Activated CD8-positive, alpha-beta memory T cell treated with anti-CD3 and anti-CD28 coated beads for 4 hours (primary cell): ENCODE measurements at regions not wholly inside any gene's neighbourhood (a gene's known extent, or its start where the extent isn't known, plus 50 kb on each side); places are given as distances from the start of the nearest gene placed in this dataset.

Source experiments
- DNase-seq, 2 donors: peaks; one replicate each; pipeline ENCODE4 v3.0.0-alpha.2; 2020; ENCODE audit warnings: low read depth in 2 of 2

DNA sequence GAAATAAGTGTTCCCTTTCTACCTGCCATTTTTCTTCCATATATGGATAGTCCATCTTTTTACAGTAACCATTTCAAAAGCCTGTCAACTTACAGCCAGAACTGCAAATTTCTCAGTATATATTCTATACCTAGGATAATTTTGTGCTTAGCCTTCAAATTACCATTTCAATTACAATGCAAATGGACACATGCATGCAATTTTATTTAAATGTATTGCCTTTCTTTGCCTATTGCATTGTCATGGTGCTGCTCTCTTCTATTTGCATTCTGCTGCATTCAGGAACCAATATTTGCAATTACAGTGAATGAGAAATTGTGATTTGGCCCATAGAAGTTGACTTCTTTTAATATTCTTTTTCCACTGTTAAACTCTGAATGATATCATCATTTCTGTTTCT is 1753.4 kb upstream of the TENM3 start:
- no peak for DNase-seq

DNA sequence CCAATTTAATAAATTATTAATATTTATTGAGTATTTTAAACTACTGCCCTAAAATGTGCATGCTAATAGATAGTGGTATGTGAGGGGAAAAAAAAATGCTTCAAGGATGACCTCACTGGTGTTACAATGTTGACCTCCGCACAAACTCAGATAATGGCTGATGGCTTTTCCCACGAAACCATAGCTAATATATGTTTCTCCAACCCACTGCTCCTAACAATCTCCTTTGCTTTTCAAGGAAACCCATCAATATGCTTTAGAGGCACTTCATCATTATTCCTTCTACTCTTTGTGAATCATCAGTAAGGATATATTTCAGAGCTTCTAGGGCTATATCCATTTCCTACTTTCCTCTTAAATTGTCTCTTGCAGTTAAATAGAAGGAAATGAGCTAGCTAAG is 1752.0 kb upstream of the TENM3 start:
- DNase-seq: no peak

DNA sequence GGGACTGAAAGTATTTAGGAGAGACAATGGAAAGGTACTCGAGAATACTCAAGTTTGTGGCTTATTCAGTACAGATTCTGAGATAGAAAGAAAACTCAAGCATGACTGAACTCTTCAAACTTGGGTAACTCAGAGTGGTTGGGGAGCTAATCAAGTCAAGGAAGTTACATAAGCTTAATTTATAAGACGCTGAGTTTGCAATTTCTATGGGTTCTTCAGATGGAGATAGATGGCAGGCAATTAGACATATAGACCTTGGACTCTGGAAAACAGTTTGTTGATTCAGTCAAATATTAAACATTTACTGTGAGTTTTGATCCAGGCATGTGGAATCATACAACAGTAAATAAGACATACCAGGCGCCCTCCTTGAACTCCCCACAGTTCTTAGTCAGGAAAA is 1749.9 kb upstream of the TENM3 start:
- no peak for DNase-seq

DNA sequence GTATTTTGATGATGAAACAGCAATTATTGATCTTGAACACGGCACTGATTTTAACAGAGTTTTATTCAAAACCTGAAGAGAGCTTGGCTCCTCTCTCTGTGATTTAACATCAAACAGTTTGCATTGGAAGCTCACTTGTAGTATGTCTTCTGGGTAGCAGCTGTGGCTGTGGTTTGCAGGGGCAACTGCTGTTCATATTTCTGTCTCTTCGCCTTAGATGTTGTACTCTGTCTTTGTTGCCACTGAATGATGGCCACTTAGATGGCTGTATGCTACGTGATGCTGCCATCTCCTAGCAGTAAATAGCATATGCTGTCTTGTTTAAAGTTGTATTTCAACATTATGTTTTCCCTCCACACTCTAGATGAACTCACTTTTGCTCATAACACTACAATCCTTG is 1743.0 kb upstream of the TENM3 start:
- no peak for DNase-seq

DNA sequence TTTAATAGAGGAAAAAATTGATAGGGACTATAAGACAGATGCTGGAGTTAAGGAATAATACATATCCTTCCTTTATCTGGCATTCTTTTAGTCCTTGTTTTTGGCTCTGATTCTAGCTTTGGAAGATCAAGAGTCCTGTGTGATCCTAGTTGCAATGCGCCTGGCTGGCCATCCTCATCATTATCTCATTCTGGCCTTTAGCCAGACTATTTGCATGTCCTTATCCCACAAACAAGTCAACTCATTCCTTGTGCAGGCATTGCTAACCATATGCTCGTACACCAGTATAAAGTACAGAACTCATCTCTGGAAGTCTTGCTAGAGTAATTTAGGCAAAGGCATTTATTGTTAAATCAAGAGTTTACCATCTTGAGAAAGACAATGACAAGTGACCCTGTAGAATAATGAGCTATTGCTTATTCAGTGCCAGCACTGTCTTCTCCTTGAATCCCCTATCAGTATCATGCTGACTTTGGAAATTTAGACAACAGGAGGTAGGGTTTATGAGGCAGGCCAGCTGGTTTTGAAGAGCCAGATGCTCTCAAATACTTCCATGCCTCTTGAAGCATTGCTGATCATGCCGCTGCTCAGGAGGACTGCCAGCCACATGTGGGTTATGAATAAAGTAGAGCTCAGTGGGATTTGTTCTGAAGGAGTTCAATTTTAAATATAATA is 1730.3 kb upstream of the TENM3 start:
- no peak for DNase-seq

DNA sequence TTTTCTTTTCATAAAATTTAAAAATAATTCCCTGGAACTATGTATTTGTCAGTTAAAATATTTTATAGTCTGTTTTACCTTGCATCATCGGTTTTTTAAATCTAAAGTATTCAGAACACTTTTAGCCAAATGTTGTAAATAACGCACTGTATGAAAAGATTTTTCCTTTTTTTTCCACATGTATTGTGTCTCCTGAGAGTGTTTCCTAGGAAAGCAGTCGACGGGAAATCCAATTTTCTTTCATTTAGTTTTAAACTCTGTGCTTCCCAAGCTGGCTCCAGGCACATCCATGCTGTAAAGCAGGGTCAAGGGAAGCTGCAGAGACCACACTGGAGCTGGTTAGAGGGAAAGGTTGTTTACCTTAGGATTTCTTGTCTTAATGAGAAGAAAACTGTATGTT is 1724.3 kb upstream of the TENM3 start:
- DNase-seq: no peak

DNA sequence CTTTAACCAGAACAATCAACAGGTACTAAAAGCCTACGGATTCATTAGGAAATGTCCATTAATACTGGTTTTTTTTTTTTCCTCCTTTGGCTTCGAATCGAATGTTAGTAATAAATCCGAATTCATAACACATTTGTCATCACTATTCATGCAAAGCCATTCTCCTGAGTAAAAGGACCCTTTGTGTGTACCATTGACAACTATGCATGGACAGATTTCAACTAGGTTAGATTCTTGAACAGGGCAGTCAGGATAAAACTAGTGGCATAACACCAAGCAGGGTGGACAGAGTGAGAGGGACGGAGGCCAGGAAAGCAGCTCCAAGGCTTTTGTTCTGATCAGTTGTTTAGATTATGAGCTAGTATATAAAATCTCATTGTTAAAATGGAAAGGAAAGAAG is 1722.0 kb upstream of the TENM3 start:
- no peak for DNase-seq

DNA sequence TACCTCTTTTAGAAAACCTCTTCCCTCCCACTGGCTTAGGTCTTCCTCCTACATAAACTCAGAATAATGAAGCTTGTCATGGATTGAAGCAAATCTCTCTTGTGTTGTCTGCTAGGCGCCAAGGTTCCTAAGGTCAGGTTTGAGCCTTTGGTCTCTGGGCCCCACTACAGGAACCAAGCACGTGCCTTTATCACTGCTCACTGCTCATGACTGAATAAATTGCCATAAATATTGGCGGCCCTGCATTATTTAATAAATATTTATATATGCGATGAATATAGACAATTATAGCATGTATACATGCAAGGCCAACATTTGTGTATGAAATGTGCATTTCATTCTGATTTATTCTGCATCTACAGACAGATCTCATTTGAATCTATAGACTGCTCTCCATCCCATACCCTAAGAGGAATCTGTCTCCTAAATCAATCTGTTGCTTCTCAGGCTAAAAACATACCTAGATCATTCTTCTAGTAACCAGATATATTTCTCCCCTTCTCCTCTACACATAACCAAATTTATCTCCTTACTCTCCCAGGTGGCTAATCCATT is 1717.6 kb upstream of the TENM3 start:
- no peak for DNase-seq

DNA sequence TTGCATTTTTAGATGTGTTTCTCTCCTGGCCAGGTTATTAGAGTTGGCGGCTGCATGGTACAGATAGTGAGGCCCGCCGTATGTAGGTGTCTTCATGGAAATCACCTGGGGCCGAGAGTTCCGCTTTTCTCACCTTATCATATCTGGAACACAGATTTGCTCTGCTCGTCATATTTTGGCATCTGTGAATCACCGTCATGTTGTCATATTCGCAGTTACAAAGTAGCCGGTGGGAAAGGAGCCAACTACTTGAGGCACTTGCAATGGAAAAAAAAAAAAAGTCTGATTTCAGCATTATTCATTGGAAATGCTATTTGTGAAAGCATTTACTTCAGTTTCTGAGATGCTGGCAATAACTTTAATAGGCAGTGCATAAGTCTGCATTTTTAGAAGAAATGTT is 1715.2 kb upstream of the TENM3 start:
- no peak for DNase-seq

DNA sequence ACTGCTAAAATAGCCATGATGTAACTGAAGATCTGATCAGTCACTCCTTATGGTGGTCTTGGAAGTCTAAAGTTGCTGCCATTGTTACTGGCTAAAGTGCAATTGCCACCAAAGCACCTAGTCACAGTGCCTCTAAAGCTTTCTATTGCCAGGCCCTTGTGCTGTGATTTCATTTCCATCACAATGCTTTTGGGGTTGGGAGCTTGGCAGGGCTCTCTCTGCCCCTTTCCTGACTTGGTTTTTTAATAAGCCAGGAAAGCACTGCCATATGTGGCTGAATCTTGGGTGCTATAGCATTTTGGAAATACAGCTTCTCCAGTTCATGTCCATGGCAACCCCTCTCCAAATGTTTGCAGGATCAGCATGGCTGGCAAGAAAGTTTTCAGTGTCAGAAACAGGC is 1712.4 kb upstream of the TENM3 start:
- no peak for DNase-seq

DNA sequence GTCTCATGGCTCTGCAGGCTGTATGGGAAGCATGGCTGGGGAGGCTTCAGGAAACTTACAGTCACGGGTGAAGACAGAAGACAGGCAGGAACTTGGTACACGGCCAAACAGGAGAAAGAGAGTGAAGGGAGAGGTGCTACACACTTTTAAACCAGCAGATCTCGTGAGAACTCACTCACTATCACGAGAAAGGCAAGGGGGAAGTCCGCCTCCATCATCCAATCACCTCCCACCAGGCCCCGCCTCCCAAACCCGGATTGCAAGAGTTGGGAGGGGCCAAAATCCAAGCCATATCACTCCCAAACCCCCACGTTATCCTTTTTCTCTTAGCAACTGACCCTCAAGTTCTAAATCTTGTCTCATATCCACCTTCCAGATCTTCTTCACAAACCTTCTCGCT is 1710.5 kb upstream of the TENM3 start:
- DNase-seq: no peak

DNA sequence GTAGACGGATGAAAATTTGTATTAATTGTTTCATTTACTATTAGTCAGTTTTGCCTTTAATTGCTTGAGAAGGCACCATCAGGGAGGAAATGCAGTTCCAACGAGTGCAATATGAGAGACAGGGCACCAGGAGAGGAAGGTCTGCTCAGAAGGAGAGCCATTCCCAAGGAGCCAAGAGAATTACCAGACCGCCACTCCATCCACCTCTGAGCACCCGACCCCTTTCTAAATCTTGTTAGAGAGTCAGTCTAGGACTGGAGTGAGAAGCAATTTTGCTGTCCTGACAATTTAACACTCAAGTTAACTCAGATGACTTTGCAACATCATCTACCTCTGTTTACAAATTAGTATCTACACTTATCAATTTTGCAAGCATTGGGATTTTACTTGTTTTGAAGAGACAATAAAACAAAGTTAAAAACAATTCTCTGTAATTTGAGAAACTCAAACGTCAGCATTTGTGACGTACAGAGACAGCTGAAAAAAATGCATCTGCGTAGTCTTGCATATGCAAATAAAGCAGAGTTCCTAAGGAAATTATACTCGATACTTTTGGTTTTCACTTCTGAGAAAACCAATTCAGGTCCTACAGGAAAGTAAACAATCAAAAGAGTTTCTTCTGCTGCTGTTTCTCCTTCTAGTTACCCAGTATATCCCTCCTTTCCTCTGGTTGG is 1704.7 kb upstream of the TENM3 start:
- DNase-seq: no peak

DNA sequence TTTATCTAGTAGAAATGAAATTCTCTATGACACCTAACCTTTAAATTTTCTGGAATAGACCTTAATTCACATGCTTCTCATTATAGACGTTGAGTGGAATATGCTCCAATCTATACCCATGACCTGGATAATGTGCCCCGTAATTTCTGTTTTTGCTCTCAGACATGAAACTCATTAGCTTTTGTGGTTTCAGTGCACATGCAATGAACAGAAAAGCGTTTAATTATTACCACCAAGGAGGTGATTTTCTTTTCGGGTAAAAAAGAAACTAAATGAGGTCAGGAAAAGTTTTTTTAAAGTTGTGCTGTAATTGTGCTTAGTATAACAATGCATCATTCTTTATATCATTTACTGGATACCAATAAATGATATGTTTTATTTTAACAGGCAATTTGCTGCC is 1703.9 kb upstream of the TENM3 start:
- DNase-seq: no peak

DNA sequence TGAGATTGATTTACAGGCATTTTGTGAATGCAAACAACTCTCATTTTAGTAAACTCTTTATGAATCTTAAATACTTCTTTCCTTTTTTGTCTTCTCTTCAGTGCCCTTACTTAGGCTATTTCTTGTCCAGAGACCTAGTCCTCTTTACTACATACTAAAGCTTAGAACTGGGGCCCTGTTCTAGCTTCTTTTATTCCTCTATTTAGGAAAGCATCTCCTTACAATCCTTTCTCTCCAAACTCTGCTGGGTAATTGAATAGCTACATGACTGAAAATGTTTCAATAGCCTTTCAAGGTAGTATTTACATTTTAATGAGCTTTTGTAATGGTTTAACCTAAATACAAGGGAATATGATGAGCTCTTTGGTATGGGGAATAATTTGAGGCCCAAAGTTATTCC is 1701.5 kb upstream of the TENM3 start:
- DNase-seq: no peak

DNA sequence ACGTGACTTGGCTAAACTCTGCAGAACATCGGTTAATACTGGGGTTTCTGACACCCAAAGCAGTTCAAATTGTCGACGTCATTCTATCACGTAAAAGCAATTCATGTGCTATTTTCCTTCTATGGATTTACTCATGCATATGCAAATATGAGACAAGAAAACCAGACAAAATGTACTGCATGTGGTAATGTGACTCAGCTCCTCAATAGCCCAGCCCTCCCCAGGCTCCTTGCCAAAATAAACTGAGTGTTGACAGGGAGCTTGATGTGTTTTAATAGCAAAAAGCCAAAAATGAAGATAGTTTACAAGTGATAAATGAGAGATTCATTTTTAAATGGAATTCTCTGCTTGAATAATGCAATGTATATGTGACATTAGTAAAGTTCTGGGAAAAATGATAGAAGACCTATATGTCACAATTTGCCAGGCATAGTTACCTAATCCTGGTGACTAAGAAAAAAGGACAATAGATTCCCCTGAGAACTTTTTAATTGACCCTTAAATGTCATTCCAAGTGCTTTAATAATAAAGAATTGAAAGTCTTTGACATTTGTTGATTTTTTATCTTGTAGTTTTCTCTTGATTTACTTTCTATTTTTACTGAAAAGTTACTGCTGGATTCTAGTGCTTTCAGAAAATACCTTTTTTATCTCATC is 1700.6 kb upstream of the TENM3 start:
- DNase-seq: no peak

DNA sequence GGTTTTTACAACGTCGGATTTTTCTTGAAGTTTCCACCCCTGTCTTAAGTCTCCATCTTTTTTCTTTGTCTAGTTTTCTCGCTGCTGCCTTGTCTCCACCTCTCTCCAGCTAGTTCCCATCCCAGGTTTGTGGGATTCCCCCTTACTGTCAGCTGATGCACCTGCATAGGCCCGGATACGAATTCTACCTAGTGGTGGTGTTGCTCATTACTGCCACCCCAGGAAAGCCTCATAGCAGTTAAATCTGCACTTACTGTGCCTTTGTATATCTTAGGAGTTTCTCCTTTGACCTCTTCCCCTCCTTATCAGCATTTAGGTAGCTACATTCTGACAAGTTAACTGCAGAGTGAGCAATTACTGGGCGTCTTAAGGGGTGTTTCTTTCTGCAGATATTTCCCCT is 1693.1 kb upstream of the TENM3 start:
- no peak for DNase-seq

DNA sequence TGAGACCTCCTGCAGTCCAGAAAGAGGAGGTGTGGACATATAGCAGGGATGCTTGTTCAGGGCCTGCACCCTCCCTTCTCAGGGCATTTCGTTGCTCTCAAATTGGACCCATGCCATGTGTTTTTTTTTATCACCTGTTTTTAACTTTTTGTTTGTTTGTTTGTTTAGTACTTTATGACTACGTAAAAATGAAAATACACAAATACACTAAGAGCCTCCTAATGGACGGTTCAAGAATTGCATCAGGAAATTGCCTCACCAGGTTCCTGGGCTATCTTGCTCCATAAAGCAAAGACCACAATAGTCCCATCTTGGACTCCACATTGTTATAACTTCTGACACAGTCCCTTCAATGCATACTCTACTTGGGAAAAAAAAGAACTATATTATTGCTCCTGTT is 1685.9 kb upstream of the TENM3 start:
- no peak for DNase-seq

DNA sequence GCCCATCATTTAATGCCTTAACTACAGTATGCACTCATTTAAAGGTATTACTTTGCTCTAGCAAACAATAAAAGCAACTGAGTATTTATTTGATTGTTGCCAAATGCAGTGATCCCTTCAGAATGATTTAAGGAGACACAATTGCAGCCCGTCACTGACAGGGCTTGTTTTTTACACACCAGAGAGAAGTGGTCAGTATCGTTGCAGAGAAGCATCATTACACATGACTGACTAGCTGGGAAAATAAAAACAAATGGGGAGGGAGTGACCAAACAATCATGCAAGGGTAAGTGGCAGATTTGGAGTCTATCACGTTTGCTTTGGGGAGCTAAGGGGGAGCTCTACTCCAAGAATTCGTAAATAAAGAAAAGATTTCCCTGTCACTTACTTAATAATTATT is 1685.3 kb upstream of the TENM3 start:
- no peak for DNase-seq

DNA sequence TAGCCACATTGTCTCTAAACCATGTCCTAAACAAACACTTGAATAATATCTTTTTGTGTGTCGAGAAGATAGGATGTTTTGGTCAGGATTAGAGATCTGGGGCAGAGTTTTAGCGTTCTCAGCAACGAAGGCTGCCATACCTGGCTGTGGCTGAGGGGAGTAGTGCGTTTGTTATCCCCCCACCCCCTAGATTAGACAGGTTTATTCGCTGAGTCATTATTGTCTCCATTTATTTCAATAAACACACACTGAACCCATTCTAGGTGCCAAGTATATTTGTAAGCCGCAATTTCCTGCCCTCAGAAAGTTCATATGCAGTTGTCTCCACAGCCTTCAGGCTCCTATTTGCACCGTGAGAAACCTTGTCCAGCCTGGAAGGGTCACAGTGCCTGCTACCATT is 1684.8 kb upstream of the TENM3 start:
- DNase-seq: no peak

DNA sequence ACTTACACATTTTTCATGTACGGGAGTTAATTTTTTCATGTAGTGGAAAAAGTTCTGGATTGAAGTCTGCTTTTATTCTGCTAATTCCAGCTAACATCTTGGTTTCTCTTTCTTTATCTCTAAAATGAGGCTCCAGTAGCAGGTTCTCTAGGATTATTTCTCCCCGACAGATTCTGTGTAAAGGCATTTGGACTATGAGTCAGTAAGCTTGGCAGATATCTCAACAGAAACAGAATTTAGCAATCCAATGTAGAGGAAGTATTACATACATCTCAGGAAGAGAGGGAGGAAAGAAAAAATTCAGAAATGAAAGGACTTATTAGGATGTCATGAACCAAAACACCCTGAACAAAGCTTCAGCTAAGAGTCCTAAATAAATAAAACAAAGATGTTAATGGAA is 1682.3 kb upstream of the TENM3 start:
- no peak for DNase-seq

DNA sequence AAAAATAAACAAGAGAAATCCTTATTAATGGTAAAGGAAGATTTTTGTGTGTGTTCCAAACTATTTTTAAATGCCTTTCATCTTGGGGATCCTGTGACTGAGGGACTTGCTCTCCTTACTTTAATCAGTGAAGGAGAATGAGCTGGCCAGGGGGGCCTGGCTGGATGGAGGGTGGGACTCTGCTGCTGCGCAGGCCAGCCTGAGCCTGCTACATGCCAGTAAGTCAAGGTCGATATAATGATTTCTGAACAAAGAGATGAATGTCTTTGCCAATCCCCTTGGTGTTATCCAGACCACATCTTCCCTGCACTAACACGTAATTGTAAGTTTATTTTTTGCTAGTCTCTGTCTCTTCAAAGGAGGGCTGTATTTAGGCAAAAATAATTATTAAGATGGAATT is 1679.2 kb upstream of the TENM3 start:
- no peak for DNase-seq

DNA sequence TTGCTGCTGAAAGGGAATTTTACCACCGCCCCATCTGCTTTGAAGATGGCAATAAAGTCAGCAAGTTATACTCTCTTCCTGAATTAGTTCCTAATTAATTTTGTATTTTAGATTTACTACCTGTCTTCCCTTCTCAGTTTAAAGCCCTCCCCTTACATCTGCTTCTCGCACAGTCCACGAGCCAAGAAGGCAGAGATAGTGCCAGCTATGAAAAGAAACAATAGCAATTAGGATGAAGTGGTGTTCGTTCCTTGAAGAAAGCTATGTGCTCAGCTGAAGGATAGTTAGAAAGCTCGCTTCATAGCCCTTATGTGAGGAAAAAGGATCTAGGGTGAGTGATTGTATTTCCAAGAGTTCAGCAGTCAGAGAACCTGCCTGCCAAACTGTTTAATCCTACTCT is 1678.8 kb upstream of the TENM3 start:
- DNase-seq: no peak

DNA sequence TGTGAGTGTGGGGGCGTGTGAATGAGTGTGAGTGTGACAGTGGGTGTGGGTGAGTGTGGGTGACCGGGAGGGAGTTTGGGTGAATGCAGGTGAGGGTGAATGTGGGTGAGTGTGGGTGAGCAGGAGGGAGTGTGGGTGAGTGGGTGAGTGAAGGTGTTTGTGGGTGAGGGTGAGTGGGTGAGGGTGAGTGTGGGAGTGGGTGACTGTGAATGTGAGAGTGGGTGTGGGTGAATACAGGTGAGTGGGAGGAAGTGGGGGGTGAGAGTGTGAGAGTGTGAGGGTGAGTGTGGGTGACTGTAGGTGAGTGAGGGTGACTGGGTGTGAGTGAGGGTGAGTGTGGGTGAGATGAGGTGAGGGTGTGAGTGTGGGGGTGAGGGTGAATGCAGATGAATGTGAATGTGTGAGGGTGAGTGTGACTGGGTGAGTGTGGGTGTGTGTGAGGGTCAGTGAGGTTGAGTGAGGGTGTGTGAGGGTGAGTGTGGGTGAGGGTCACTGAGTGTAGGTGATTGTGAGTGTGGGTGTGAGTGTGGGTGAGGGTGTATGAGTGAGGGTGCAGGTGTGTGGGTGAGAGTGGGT is 1677.3 kb upstream of the TENM3 start:
- DNase-seq: no peak
